ENCODE measurements at regions not wholly inside any gene's neighbourhood (a gene's known extent, or its start where the extent isn't known, plus 50 kb on each side); places are given as distances from the start of the nearest gene placed in this dataset.

DNA sequence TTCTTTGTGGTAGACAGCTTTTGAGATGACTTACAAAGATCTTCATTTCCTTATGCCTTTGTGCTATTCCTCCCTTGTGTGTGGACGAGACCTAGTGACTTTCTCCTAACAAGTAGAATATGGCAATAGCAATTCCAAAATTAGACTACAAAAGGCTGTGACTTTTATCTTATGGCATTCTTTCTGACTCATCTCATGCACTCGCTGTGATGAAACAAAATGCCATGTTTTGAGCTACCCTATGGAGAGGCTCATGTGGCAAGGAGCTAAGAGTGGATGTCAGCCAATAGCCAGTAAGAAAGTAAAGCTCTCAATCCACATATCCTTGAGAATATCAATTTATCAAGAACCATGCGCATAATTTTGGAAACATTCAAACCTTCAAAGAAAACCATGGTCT lies 380.5 kb upstream of the SMC2 start:
- DNase-seq (ENCODE audit: low read depth) = peak; percentile 22
- no peak overlapping the region for H3K4me3 ChIP-seq (ENCODE audit: low read length)

DNA sequence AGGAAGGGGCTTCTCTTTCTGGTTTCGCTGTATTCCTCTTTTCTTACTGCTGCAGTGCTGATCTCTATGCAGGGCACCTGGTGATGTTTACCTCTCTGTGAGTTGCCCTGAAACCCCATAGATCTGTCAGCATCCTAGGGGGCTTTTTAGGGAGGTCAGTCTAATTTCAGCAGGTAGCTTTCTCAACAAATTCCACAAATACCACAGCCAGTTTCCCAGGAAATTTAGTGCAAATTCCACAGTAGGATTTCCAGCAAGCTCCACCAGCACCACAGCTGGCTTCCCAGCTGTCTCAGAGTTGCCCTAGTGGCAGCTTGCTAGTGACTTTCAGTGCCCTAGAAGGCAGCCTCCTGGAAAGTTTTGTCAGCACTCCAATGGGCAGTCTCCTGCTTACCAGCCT lies 379.1 kb upstream of the SMC2 start:
- no peak for DNase-seq (ENCODE audit: low read depth)
- TF ChIP-seq, protein P1, sequence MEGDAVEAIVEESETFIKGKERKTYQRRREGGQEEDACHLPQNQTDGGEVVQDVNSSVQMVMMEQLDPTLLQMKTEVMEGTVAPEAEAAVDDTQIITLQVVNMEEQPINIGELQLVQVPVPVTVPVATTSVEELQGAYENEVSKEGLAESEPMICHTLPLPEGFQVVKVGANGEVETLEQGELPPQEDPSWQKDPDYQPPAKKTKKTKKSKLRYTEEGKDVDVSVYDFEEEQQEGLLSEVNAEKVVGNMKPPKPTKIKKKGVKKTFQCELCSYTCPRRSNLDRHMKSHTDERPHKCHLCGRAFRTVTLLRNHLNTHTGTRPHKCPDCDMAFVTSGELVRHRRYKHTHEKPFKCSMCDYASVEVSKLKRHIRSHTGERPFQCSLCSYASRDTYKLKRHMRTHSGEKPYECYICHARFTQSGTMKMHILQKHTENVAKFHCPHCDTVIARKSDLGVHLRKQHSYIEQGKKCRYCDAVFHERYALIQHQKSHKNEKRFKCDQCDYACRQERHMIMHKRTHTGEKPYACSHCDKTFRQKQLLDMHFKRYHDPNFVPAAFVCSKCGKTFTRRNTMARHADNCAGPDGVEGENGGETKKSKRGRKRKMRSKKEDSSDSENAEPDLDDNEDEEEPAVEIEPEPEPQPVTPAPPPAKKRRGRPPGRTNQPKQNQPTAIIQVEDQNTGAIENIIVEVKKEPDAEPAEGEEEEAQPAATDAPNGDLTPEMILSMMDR (IDR thresholded peaks at IDR 0.05; ENCODE audit: insufficient read depth, low read depth, low read length, missing control alignments) = no peak
- H3K4me3 ChIP-seq (ENCODE audit: low read length) = no peak overlapping the region

More for the DNA sequence above, 380.5 kb upstream of the SMC2 start:
- TF ChIP-seq, protein P1 (IDR thresholded peaks at IDR 0.05; ENCODE audit: insufficient read depth, low read depth, low read length, missing control alignments) = no peak

DNA sequence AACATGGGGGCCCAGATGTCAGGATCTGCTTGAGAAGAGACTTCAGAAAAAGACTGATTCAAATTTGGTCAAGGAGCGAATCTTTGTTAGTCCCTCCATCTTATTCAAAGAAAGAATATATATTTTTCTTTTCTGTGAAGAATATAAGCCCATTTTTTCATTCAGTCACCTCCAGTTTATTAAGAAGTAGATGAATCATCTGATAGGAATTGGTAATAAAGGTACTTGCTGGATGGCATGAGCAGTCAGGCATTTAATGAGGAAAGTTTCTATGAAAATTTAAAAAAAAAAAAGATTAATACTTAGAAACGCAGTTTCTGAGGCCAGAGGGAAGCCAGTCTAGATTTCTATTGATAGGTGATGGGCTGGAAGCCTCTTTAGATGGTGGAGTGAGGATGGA lies 373.1 kb upstream of the SMC2 start:
- no peak for DNase-seq (ENCODE audit: low read depth)
- TF ChIP-seq, protein P1 (IDR thresholded peaks at IDR 0.05; ENCODE audit: insufficient read depth, low read depth, low read length, missing control alignments) = no peak
- no peak overlapping the region for H3K4me3 ChIP-seq (ENCODE audit: low read length)

DNA sequence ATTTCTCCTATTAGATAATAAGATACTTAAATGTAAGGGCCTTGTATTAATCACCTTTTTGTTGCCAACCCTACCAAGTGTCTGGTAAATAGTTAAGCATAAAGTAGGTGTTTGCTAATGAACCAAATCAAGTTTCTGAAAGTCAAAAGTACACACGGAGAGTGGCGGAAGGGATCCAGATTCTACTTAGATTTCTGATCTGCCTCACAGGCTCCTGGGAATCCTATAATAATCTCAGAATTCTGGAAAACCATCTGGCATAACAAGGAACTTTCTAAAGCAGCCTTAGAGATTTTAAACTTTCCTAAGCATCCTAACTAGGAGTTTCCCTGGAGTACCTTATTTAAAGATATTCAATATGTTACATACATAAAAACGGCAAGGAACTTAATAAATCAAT lies 363.2 kb upstream of the SMC2 start:
- H3K4me3 ChIP-seq (ENCODE audit: low read length) = no peak overlapping the region
- no peak for DNase-seq (ENCODE audit: low read depth)
- TF ChIP-seq, protein P1 (IDR thresholded peaks at IDR 0.05; ENCODE audit: insufficient read depth, low read depth, low read length, missing control alignments) = no peak

DNA sequence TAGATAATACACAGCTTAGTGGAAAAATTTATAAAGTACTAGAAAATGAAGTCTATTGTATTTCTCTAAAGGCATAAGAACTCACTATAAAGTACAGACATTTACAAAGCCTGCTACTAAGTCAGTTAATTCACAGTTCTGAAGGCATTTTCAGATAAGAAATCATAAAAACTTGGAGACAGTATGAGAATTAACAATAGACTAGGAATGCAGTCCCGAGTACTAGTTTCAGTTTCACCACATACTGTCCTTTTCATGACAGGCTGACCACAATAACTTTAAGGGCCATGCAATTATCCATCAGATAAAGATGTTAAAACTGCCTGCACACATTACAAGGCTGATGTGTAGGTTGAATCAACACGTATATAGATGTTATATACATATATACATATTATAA lies 362.6 kb upstream of the SMC2 start:
- H3K4me3 ChIP-seq (ENCODE audit: low read length) = no peak overlapping the region
- TF ChIP-seq, protein P1 (IDR thresholded peaks at IDR 0.05; ENCODE audit: insufficient read depth, low read depth, low read length, missing control alignments) = no peak
- DNase-seq (ENCODE audit: low read depth) = no peak

DNA sequence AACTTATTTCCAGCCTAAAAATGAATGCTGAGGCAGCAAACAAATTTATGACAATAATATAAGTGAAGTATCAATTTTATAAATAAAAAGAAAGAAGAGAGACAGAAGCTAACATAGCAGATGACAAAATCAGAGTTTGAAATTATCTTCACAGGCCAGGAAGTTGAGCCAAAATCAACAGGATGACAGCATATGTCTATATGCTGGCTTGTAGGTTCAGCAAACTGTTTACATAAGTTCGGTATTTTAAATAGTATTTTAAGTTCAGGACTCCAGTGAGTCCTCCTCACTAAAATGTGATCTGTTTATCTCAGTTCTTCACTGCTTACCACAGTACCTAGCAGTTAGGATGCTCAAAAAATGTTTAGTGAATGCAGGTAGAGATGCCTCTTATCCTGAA lies 359.6 kb upstream of the SMC2 start:
- H3K4me3 ChIP-seq (ENCODE audit: low read length) = no peak overlapping the region
- TF ChIP-seq, protein P1 (IDR thresholded peaks at IDR 0.05; ENCODE audit: insufficient read depth, low read depth, low read length, missing control alignments) = no peak
- no peak for DNase-seq (ENCODE audit: low read depth)

DNA sequence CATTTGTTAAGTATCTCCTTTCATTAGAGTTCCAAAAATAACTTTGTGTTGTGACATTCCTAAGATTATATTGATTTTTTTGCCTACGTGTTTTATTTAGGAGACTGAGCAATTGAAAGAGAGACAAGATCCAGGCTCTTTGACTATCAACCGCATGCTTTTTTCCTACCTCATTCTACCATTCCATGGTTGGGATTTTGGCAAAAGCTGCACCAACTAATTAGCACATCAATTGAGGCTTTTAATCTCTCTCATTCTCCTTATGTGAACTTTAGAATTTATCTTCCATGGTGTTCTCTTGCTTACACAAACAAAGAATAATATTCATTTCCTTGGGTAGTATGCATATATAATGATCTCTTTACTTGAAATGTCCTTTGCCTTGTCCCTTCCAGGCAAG lies 338.7 kb upstream of the SMC2 start:
- H3K4me3 ChIP-seq (ENCODE audit: low read length) = no peak overlapping the region
- no peak for DNase-seq (ENCODE audit: low read depth)
- TF ChIP-seq, protein P1 (IDR thresholded peaks at IDR 0.05; ENCODE audit: insufficient read depth, low read depth, low read length, missing control alignments) = no peak
